Activated CD4-positive, alpha-beta T cell treated with anti-CD3 and anti-CD28 coated beads, Interleukin-2, Interleukin-6, amounts not matched to agents 100 ng/mL and 50 ng/mL, durations not matched to agents 16 hours and 8 hours (primary cell): ENCODE measurements at regions not wholly inside any gene's neighbourhood (a gene's known extent, or its start where the extent isn't known, plus 50 kb on each side); places are given as distances from the start of the nearest gene placed in this dataset.

Experiments
- DNase-seq: peaks from one replicate; pipeline ENCODE4 v3.0.0-alpha.2; 2020

GRCh38 chr2:8452979-8453903, 228.6 kb upstream of the ID2 start:
- DNase-seq: peak; percentile 41

- DNase-seq: no peak
Measured at GRCh38 chr2:8453904-8454302, 228.0 kb upstream of the ID2 start.

DNA sequence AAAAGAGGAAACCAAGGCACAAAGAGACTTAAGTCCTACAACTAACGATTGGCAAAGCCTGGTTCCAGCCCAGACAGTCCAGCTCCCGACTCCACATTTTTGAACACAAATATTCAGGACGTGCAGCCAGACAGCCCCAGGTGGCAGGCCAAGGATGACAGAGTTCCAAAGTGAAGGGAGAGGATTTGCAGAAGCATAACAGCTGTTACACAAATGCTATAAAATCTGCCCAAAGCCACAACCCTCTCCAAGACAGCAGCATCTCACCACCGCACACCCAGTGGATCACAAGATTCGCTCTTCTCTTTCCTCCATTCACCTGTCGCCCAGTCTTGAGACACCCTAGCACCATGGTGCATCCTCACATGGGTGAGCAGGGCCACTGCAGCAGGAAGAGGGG, 227.1 kb upstream of the ID2 start:
- no peak for DNase-seq

GRCh38 chr2:8455236-8456150, 226.4 kb upstream of the ID2 start:
- DNase-seq: no peak

DNA sequence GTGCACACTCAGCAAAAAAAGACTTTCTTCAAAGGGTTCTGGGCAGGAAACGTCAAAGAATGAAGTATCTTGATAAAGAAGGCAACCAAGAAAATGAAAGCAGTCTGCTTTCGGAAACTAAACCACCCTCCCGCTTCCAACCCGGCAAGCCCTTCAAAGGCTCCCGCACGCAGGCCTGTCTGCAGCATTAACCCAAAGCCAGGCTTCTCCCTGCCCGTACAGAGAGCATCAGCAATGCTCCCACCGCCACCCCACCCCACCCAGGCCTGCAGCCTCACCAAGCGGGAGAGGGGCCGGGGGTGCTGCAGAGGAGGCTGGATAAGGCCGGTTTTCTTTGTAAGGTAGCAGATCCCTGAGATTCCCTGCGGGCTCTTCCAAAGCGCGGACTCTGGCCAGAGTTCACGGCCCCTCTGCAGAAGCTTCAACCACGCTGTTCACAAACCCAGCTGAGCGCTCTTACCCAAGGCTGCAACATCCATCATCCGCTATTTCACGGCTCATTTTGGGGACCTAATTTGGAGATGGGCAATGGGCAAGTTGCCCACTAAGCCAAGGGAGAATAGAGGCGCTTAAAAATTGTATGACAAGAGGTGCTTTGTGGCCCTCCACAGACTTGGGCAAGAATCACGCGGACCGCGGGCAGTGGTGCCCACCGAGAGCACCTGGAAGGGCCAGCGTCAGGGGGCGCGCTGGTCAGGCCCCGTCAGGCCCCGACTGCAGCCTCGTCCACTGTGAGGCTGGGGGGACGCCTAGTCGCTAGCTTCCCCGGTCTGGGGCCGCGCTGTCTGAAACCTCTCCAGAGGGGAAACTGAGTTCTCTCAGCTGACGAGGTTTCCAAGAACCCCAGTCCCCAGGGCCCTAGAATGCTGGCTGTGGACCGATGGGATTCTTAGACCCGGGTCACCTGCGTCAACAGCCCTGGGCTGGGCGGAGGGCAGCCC, 225.4 kb upstream of the ID2 start:
- DNase-seq: peak; percentile 69

- no peak for DNase-seq
Measured at GRCh38 chr2:8457092-8457481, 224.8 kb upstream of the ID2 start.

GRCh38 chr2:8457699-8458502, 224.0 kb upstream of the ID2 start:
- no peak for DNase-seq

GRCh38 chr2:8458503-8459459, 223.1 kb upstream of the ID2 start:
- DNase-seq: no peak

DNA sequence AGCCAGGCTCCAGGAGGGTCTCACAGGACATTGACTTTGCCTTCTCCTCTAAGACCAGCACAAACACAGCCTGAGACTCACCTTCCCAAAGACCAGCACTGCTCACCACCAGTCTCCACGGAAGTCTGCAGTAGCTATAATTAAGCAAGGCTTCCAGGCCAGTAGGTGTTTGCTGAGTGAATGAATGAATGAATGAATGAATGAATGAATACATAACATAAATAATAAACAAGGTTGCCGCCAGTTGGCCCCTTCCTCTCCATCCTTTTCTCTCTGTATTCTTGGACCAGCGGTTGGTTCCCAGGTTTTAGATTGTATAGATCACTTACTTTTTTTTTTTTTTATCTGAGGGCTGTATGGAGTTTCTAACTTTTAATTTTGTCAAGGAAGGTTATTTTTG, 222.4 kb upstream of the ID2 start:
- no peak for DNase-seq

DNA sequence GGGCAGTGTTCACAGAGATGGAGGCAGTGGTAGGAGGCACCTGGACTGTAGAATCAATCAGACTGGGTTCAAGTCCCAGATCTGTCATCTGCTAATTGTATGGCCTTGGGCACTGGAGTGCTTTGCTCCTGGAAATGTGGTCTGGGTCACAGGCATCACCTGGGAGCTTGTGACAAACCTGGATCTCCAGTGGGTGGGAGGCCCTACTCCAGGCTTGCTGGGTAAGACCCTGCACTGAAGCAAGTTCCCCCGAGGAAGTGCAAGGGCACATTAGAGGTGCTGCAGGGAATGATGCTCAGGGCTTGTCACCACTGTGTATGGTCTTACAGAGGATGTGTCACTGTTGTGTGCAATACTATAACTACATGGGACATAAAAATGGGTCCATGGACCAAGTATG, 220.5 kb upstream of the ID2 start:
- DNase-seq: no peak

DNA sequence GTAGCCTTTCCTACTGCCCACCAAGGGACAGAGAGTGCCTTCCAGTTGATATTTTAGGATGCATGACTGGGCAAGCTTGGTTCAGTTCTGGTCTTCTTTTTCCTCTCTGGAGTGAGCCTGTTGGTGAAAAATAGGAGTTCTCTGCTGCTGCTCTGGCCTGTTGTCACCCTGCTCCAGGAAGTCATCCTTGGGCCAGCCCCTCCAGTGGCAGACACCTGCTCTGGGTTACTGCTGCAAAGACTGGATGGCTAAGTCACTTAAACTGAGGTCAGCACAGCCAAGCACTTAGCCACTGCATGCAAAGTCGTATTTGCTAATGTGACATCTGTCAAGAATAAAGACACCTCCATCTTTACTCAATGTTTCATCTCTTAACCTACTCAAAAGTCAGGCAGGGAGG, 219.6 kb upstream of the ID2 start:
- DNase-seq: no peak

GRCh38 chr2:8462899-8463648, 218.8 kb upstream of the ID2 start:
- DNase-seq: no peak

DNA sequence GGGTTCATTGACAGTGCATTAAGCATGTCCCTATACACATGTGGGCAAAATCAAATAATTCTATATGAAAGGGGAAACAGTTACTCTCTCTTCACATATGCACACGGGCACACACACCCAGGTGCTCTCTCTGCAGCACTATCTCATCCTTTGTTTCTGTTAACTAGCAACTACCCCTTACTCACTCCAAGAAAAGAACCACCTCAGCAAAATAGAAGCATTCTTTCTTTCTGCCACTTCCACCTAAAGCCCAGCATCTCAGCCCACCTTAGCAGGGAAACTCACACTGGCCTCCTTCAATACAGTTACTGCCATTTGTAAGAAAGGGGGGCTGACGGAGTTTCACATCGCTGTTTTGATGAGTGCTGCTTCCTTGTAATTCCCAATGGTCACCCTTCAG, 216.3 kb upstream of the ID2 start:
- DNase-seq: no peak

GRCh38 chr2:8469709-8470493, 212.0 kb upstream of the ID2 start:
- DNase-seq: no peak

- peak; percentile 69 for DNase-seq
Measured at GRCh38 chr2:8472545-8473323, 209.1 kb upstream of the ID2 start.

DNA sequence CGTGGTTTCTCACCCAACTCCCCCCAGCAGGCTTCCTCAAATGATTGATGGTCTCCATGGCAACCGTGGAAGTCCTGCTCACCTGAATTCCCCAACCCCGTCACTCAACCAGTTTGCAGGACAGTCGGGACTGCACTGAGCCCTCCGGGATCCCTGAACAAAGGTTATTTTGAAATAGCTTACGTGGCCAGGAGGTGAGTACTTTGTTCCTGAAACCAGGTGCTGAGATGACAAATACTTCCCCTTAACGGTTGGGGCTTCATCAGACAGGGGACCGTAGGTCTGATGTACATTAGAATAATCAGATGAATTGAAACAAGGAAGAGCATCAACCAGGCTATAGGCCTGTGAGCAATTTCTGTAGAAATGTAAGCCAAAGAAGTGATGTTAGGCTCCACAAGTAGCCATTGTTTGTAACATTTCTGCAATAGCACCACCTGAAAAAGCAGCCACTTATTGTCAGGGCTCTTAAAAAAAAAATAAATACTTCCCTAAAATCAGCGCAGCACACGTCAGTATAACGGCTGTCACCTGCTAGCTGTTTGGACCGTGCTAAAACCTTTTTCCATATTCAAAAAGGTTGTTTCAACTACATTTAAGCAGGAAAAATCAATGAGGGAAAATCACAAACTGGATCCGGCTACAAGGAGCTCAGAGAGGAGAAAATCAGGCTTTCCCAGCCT, 206.4 kb upstream of the ID2 start:
- DNase-seq: peak; percentile 67
